ENCODE measurements at regions not wholly inside any gene's neighbourhood (a gene's known extent, or its start where the extent isn't known, plus 50 kb on each side); places are given as distances from the start of the nearest gene placed in this dataset.
"Not testable (repeated sequence)": the region's sequence is repeated elsewhere in the genome, so short reads cannot be mapped to it uniquely, and the experiment has no call there.

- Histone ChIP-seq H3K4me1 (no peaks in the 10 kb centered on the region), H3K4me3 (ENCODE audit: low read depth, low read length) (no peak overlapping the region), H3K27me3 (replicated peaks; ENCODE audit: control insufficient read depth, insufficient read depth, low read length) (no peaks in the 10 kb centered on the region), H3K9me3 (no peaks in the 10 kb centered on the region), H3K36me3 (ENCODE audit: control insufficient read depth, insufficient read depth, low read length) (no peaks in the 10 kb centered on the region)
- peak; percentile 4 to 64 for DNase-seq
- intact Hi-C loops (cut with micrococcal nuclease; ENCODE audit: unreplicated experiment): no loop called here
- no peaks in the 10 kb centered on the region for H3K9me3 Mint-ChIP-seq (ENCODE audit: unreplicated experiment)
- no peaks in the 10 kb centered on the region for H3K27me3 Mint-ChIP-seq (ENCODE audit: insufficient read depth, unreplicated experiment)
- H3K4me3 Mint-ChIP-seq (ENCODE audit: unreplicated experiment): no peak overlapping the region
- no peaks in the 10 kb centered on the region for H3K4me1 Mint-ChIP-seq (ENCODE audit: low read depth, unreplicated experiment)
- no peaks in the 10 kb centered on the region for H3K36me3 Mint-ChIP-seq (ENCODE audit: insufficient read depth, unreplicated experiment)
- BruUV-seq (replicated peaks): no TSS peak
- TF ChIP-seq, protein P1, sequence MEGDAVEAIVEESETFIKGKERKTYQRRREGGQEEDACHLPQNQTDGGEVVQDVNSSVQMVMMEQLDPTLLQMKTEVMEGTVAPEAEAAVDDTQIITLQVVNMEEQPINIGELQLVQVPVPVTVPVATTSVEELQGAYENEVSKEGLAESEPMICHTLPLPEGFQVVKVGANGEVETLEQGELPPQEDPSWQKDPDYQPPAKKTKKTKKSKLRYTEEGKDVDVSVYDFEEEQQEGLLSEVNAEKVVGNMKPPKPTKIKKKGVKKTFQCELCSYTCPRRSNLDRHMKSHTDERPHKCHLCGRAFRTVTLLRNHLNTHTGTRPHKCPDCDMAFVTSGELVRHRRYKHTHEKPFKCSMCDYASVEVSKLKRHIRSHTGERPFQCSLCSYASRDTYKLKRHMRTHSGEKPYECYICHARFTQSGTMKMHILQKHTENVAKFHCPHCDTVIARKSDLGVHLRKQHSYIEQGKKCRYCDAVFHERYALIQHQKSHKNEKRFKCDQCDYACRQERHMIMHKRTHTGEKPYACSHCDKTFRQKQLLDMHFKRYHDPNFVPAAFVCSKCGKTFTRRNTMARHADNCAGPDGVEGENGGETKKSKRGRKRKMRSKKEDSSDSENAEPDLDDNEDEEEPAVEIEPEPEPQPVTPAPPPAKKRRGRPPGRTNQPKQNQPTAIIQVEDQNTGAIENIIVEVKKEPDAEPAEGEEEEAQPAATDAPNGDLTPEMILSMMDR (IDR thresholded peaks at IDR 0.05; ENCODE audit: insufficient read depth in 1 of 2, low read depth in 1 of 2, low read length in 1 of 2, severe bottlenecking in 1 of 2, unreplicated experiment in 1 of 2): no peak
- ChIA-PET CTCF (no interaction called here), POLR2A (no interaction called here)
- H3K27ac Mint-ChIP-seq (ENCODE audit: unreplicated experiment): no peak overlapping the region
These were observed 111.8 kb downstream of the ACTL7B start for GRCh38 chr9:108743901-108744371.

DNA sequence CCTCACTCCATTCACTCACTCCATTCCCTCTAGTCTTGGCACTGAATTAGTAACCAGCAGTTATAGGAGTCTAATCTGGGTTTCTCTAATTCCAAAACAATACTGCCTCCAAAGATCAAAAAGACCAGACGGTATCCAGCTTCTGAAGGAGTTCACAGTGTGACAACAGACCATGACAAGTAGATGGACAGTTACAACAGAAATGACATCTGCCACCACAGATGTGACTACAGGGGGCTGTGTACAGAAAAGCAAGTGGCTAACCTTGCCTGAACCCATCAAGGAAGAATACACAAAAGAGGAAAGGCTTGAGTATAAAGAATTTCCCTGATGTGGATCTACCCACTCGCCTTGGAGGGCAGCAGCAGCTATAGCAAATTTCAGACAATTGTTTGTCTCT, 112.4 kb downstream of the ACTL7B start:
- H3K9me3 ChIP-seq: no peaks in the 10 kb centered on the region
- H3K27me3 ChIP-seq (replicated peaks; ENCODE audit: control insufficient read depth, insufficient read depth, low read length): no peaks in the 10 kb centered on the region
- Mint-ChIP-seq H3K27me3 (ENCODE audit: insufficient read depth, unreplicated experiment) (no peaks in the 10 kb centered on the region), H3K27ac (ENCODE audit: unreplicated experiment) (no peak overlapping the region), H3K9me3 (ENCODE audit: unreplicated experiment) (no peaks in the 10 kb centered on the region), H3K4me3 (ENCODE audit: unreplicated experiment) (no peak overlapping the region), H3K36me3 (ENCODE audit: insufficient read depth, unreplicated experiment) (no peaks in the 10 kb centered on the region), H3K4me1 (ENCODE audit: low read depth, unreplicated experiment) (no peaks in the 10 kb centered on the region)
- no peaks in the 10 kb centered on the region for H3K36me3 ChIP-seq (ENCODE audit: control insufficient read depth, insufficient read depth, low read length)
- POLR2A ChIA-PET: no interaction called here
- intact Hi-C loops (cut with micrococcal nuclease; ENCODE audit: unreplicated experiment): no loop called here
- no peak overlapping the region for H3K4me3 ChIP-seq (ENCODE audit: low read depth, low read length)
- TF ChIP-seq, protein P1 (IDR thresholded peaks at IDR 0.05; ENCODE audit: insufficient read depth in 1 of 2, low read depth in 1 of 2, low read length in 1 of 2, severe bottlenecking in 1 of 2, unreplicated experiment in 1 of 2): no peak
- no TSS peak for BruUV-seq (replicated peaks)
- CTCF ChIA-PET: no interaction called here
- no peaks in the 10 kb centered on the region for H3K4me1 ChIP-seq
- no peak for DNase-seq

DNA sequence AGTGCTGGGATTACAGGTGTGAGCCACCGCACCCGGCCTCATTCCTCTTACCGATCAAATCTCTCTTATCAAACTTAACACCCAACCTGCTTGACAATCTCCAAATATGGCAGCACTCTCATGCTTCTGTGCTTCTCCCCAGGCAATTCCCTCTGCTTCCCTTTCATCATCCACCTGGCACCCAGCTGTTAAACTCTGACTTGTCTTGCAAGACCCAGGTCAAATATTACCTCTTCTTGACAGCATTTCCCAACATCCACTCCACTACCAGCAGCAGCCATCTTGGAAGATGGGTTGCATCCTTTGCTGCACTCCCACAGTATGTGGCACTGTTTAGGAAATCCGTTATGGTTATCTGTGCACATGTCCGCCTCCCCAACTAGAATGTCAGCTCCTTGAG, 113.6 kb downstream of the ACTL7B start:
- H3K36me3 Mint-ChIP-seq (ENCODE audit: insufficient read depth, unreplicated experiment): no peaks in the 10 kb centered on the region
- Histone ChIP-seq H3K4me3 (ENCODE audit: low read depth, low read length) (no peak overlapping the region), H3K36me3 (ENCODE audit: control insufficient read depth, insufficient read depth, low read length) (no peaks in the 10 kb centered on the region), H3K27me3 (replicated peaks; ENCODE audit: control insufficient read depth, insufficient read depth, low read length) (no peaks in the 10 kb centered on the region), H3K9me3 (no peaks in the 10 kb centered on the region), H3K4me1 (no peaks in the 10 kb centered on the region)
- no peaks in the 10 kb centered on the region for H3K4me1 Mint-ChIP-seq (ENCODE audit: low read depth, unreplicated experiment)
- intact Hi-C loops (cut with micrococcal nuclease; ENCODE audit: unreplicated experiment): no loop called here
- H3K27me3 Mint-ChIP-seq (ENCODE audit: insufficient read depth, unreplicated experiment): peaks cover 2% of the 10 kb centered on the region
- no peak overlapping the region for H3K27ac Mint-ChIP-seq (ENCODE audit: unreplicated experiment)
- no TSS peak for BruUV-seq (replicated peaks)
- ChIA-PET POLR2A (no interaction called here), CTCF (no interaction called here)
- DNase-seq: no peak
- no peaks in the 10 kb centered on the region for H3K9me3 Mint-ChIP-seq (ENCODE audit: unreplicated experiment)
- no peak overlapping the region for H3K4me3 Mint-ChIP-seq (ENCODE audit: unreplicated experiment)
- TF ChIP-seq, protein P1 (IDR thresholded peaks at IDR 0.05; ENCODE audit: insufficient read depth in 1 of 2, low read depth in 1 of 2, low read length in 1 of 2, severe bottlenecking in 1 of 2, unreplicated experiment in 1 of 2): no peak

DNA sequence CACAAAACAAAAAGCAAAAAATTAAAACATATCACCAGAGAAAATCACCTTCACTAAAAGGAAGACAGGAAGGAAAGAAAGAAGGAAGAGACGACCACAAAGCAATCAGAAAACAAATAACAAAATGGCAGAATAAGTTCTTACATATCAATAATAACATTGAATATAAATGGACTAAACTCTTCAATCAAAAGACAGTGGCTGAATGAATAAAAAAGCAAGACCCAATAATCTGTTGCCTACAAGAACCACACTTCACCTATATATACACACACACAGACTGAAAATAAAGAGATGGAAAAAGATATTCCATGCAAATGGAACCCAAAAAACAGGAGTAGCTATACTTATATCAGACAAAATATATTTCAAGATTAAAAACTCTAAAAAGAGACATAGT, 124.5 kb downstream of the ACTL7B start:
- H3K4me3 ChIP-seq (ENCODE audit: low read depth, low read length); H3K27me3 ChIP-seq (replicated peaks; ENCODE audit: control insufficient read depth, insufficient read depth, low read length); H3K27me3 Mint-ChIP-seq (ENCODE audit: insufficient read depth, unreplicated experiment); POLR2A ChIA-PET; H3K27ac Mint-ChIP-seq (ENCODE audit: unreplicated experiment); H3K36me3 ChIP-seq (ENCODE audit: control insufficient read depth, insufficient read depth, low read length); H3K4me1 Mint-ChIP-seq (ENCODE audit: low read depth, unreplicated experiment); H3K4me1 ChIP-seq; CTCF ChIA-PET; H3K36me3 Mint-ChIP-seq (ENCODE audit: insufficient read depth, unreplicated experiment); H3K9me3 ChIP-seq; intact Hi-C loops (cut with micrococcal nuclease; ENCODE audit: unreplicated experiment); H3K4me3 Mint-ChIP-seq (ENCODE audit: unreplicated experiment); DNase-seq; BruUV-seq (replicated peaks): not testable (repeated sequence)
- peaks cover 13% of the 10 kb centered on the region for H3K9me3 Mint-ChIP-seq (ENCODE audit: unreplicated experiment)

All from Caco-2 (cell line).